ENCODE measurements at regions not wholly inside any gene's neighbourhood (a gene's known extent, or its start where the extent isn't known, plus 50 kb on each side); places are given as distances from the start of the nearest gene placed in this dataset.

DNA sequence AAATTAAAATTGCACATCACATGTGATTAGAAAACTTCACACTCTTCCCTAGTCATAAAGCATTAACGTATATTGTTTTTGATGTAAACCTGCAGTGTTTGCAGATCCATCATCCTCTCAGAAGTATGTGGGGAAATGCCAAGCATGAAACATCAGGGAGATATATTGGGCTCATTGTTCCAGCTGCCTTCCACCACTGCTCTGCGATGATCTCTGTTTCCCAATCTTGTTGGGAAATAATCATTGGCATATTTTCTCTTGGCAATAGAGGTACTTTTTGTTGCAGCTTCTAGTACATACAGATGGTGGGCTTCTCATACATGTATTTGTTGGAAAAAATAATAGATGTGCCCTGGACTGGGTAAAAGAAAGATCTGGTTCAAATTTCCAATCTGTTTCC, 466.3 kb upstream of the HS3ST1 start:
- H3K36me3 ChIP-seq (ENCODE audit: low read depth), result no peaks in the 10 kb centered on the region
- no TSS peak for BruUV-seq (replicated peaks)
- POLR2A ChIA-PET (ENCODE audit: unreplicated experiment), result no interaction called here

DNA sequence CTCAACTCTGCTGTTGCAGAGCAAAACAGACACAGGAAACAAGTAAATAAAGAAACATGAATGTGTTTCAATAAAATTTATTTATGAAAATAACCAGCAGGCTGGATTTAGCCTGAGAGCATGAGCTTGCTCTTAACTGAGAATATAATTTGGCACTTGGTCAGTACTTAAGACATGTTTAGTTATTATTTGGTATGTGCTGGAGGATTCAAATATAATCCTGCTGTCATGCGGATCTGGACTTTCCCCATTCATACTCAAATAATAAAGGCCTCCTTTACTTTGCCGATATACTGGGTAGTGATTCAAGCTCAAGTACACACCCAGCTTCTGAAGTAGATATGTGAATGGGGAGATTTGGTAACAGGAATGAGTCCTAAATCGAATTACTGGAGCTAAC, 465.5 kb upstream of the HS3ST1 start:
- no peaks in the 10 kb centered on the region for H3K36me3 ChIP-seq (ENCODE audit: low read depth)
- DNase-seq, result no peak
- BruUV-seq (replicated peaks), result no TSS peak
- H3K79me2 ChIP-seq (ENCODE audit: low read depth), result no peaks in the 10 kb centered on the region
- no peaks in the 10 kb centered on the region for H3K9me2 ChIP-seq (ENCODE audit: insufficient read depth)
- H3K4me2 ChIP-seq, result no peak overlapping the region
- H2AFZ ChIP-seq, result no peak overlapping the region
- H3F3A ChIP-seq (ENCODE audit: insufficient read depth, low read depth), result no peaks in the 10 kb centered on the region
- intact Hi-C loops (cut with micrococcal nuclease; ENCODE audit: unreplicated experiment), result no loop called here
- no peaks in the 10 kb centered on the region for H3K27me3 ChIP-seq (ENCODE audit: insufficient read depth, low read depth)
- H3K27ac ChIP-seq, result no peak overlapping the region
- no peaks in the 10 kb centered on the region for H4K20me1 ChIP-seq (ENCODE audit: insufficient read depth)
- no peaks in the 10 kb centered on the region for H3K9me3 ChIP-seq (ENCODE audit: insufficient read depth, low read depth)
- ChIA-PET CTCF (no interaction called here), POLR2A (ENCODE audit: unreplicated experiment) (no interaction called here)
- no peaks in the 10 kb centered on the region for H3K4me1 ChIP-seq (replicated peaks; ENCODE audit: insufficient read depth)
- H3K4me3 ChIP-seq, result no peak overlapping the region
- TF ChIP-seq, protein P1, sequence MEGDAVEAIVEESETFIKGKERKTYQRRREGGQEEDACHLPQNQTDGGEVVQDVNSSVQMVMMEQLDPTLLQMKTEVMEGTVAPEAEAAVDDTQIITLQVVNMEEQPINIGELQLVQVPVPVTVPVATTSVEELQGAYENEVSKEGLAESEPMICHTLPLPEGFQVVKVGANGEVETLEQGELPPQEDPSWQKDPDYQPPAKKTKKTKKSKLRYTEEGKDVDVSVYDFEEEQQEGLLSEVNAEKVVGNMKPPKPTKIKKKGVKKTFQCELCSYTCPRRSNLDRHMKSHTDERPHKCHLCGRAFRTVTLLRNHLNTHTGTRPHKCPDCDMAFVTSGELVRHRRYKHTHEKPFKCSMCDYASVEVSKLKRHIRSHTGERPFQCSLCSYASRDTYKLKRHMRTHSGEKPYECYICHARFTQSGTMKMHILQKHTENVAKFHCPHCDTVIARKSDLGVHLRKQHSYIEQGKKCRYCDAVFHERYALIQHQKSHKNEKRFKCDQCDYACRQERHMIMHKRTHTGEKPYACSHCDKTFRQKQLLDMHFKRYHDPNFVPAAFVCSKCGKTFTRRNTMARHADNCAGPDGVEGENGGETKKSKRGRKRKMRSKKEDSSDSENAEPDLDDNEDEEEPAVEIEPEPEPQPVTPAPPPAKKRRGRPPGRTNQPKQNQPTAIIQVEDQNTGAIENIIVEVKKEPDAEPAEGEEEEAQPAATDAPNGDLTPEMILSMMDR (conservative IDR thresholded peaks at IDR 0.05), result no peak
- TF ChIP-seq EZH2 (IDR thresholded peaks at IDR 0.05; ENCODE audit: low read depth), result no peak

More for the DNA sequence above, 466.3 kb upstream of the HS3ST1 start:
- Histone ChIP-seq H3K27ac (no peak overlapping the region), H3K27me3 (ENCODE audit: insufficient read depth, low read depth) (no peaks in the 10 kb centered on the region), H3K4me2 (no peak overlapping the region), H3K79me2 (ENCODE audit: low read depth) (no peaks in the 10 kb centered on the region), H2AFZ (no peak overlapping the region), H3K9me3 (ENCODE audit: insufficient read depth, low read depth) (no peaks in the 10 kb centered on the region), H3K4me1 (replicated peaks; ENCODE audit: insufficient read depth) (no peaks in the 10 kb centered on the region), H3K9me2 (ENCODE audit: insufficient read depth) (no peaks in the 10 kb centered on the region), H3F3A (ENCODE audit: insufficient read depth, low read depth) (no peaks in the 10 kb centered on the region), H3K4me3 (no peak overlapping the region), H4K20me1 (ENCODE audit: insufficient read depth) (no peaks in the 10 kb centered on the region)
- CTCF ChIA-PET, result no interaction called here
- intact Hi-C loops (cut with micrococcal nuclease; ENCODE audit: unreplicated experiment), result no loop called here
- TF ChIP-seq, protein P1 (conservative IDR thresholded peaks at IDR 0.05), result no peak
- no peak for TF ChIP-seq EZH2 (IDR thresholded peaks at IDR 0.05; ENCODE audit: low read depth)
- no peak for DNase-seq

DNA sequence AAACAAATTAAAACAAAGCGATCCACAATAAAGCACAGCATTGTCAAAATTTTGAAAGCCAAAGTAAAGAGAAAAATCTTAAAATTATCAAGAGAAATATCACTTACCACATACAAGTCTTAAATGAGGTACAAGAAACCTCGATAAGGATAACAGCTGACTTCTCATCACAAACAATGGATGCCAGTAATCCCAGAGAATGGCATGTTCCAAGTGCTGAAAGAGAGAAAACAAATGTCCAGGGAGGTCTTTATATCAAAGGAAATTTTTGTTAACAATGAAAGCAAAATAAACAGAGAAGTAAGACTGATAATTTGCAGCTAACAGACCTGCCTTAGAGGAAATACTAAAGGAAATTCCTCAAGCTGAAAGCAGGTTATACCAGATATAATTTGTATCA, 460.4 kb upstream of the HS3ST1 start:
- no peaks in the 10 kb centered on the region for H3K9me2 ChIP-seq (ENCODE audit: insufficient read depth)
- TF ChIP-seq, protein P1 (conservative IDR thresholded peaks at IDR 0.05), result no peak
- TF ChIP-seq EZH2 (IDR thresholded peaks at IDR 0.05; ENCODE audit: low read depth), result no peak
- H3F3A ChIP-seq (ENCODE audit: insufficient read depth, low read depth), result no peaks in the 10 kb centered on the region
- H3K9me3 ChIP-seq (ENCODE audit: insufficient read depth, low read depth), result no peaks in the 10 kb centered on the region
- H3K79me2 ChIP-seq (ENCODE audit: low read depth), result no peaks in the 10 kb centered on the region
- H3K27ac ChIP-seq, result no peak overlapping the region
- no TSS peak for BruUV-seq (replicated peaks)
- no peaks in the 10 kb centered on the region for H3K4me1 ChIP-seq (replicated peaks; ENCODE audit: insufficient read depth)
- H3K4me2 ChIP-seq, result no peak overlapping the region
- DNase-seq, result no peak
- no peaks in the 10 kb centered on the region for H3K27me3 ChIP-seq (ENCODE audit: insufficient read depth, low read depth)
- ChIA-PET CTCF (no interaction called here), POLR2A (ENCODE audit: unreplicated experiment) (no interaction called here)
- H3K4me3 ChIP-seq, result no peak overlapping the region
- intact Hi-C loops (cut with micrococcal nuclease; ENCODE audit: unreplicated experiment), result no loop called here
- no peaks in the 10 kb centered on the region for H4K20me1 ChIP-seq (ENCODE audit: insufficient read depth)
- H3K36me3 ChIP-seq (ENCODE audit: low read depth), result no peaks in the 10 kb centered on the region
- no peak overlapping the region for H2AFZ ChIP-seq

Measured in PC-9 (cell line).